A549 (cell line): ENCODE measurements at regions not wholly inside any gene's neighbourhood (a gene's known extent, or its start where the extent isn't known, plus 50 kb on each side); places are given as distances from the start of the nearest gene placed in this dataset.
A peak's percentile ranks its signal among the peaks of the same experiment; 100 is the strongest.
"Not testable (repeated sequence)": the region's sequence is repeated elsewhere in the genome, so short reads cannot be mapped to it uniquely, and the experiment has no call there.

Experiments used
- ATAC-seq, 2 experiments: fragments of 200-7000 bp in 1 of 2; fragments of >200 bp in 1 of 2; cut with Nextera tagmentation in 1 of 2; cut with Tn5 transposase in 1 of 2; 3 replicates each; pipeline versions ENCODE4 v1.8.0 to v1.9.1; 2018 to 2020; ENCODE audit warnings: mild to moderate bottlenecking in 1 of 2, moderate library complexity in 1 of 2
- CTCF ChIA-PET: fragments of 300-600 bp; sonication (Branson Sonifier 250); formaldehyde crosslinking; extraction: SDS; loops from one replicate; lab custom pipeline; 2021; ENCODE audit warnings: antibody characterized with exemption, inconsistent platforms; lab: Yijun Ruan, JAX
- POLR2A ChIA-PET: fragments of 350-600 bp; formaldehyde crosslinking; extraction: SDS; loops from one replicate; lab custom pipeline; 2021; ENCODE audit warnings: antibody characterized with exemption, inconsistent platforms; lab: Yijun Ruan, JAX
- DNase-seq, 2 experiments: peaks; one replicate each; pipeline versions ENCODE4 v3.0.0 to v3.0.0-alpha.2; 2011 to 2016; ENCODE audit warnings: low read depth in 1 of 2, low spot score in 1 of 2
- FAIRE-seq: peaks from 2 replicates; lab custom pipeline; 2011; peaks lifted over from hg19 to GRCh38; lab: Jason Lieb, UNC
- H3K27ac ChIP-seq, 2 experiments: fragments of >200 bp; sonication (Bioruptor Twin); formaldehyde crosslinking; 3 replicates each; pipeline ENCODE4 v1.5.1; 2016 to 2017
- H3K4me1 ChIP-seq: fragments of >200 bp; sonication (Bioruptor Twin); formaldehyde crosslinking; 3 replicates; pipeline ENCODE4 v1.6.1; 2016
- H3K4me2 ChIP-seq: fragments of >200 bp; sonication (Bioruptor Twin); formaldehyde crosslinking; 3 replicates; pipeline ENCODE4 v1.6.1; 2016
- H3K4me3 ChIP-seq: fragments of >200 bp; sonication (Bioruptor Twin); formaldehyde crosslinking; 3 replicates; pipeline ENCODE4 v1.5.1; 2016
- H3K9me3 ChIP-seq: fragments of >200 bp; sonication (Bioruptor Twin); formaldehyde crosslinking; 3 replicates; pipeline ENCODE4 v1.6.1; 2016
- CBX8 ChIP-seq: fragments of 200-600 bp; sonication (generic); IDR thresholded peaks from 2 replicates; pipeline ENCODE4 v1.6.1; 2016
- CHD4 ChIP-seq: fragments of 200-600 bp; sonication (generic); IDR thresholded peaks from 2 replicates; pipeline ENCODE4 v1.6.1; 2016; ENCODE audit warnings: antibody characterized with exemption, mild to moderate bottlenecking, borderline replicate concordance
- CTCF ChIP-seq: fragments of >200 bp; sonication (Bioruptor Twin); formaldehyde crosslinking; IDR thresholded peaks from 3 replicates; pipeline ENCODE4 v1.5.1; 2016
- EHMT2 ChIP-seq: fragments of 200-600 bp; sonication (generic); IDR thresholded peaks from 2 replicates; pipeline ENCODE4 v1.6.1; 2016; ENCODE audit warnings: antibody characterized with exemption, low read depth, mild to moderate bottlenecking, moderate library complexity
- ELK1 ChIP-seq: fragments of 150-350 bp; IDR thresholded peaks from 2 replicates; pipeline ENCODE4 v1.6.1; 2014; ENCODE audit warnings: low read depth, mild to moderate bottlenecking, low read length
- EP300 ChIP-seq, 2 experiments: fragments of >200 bp; sonication (Bioruptor Twin); formaldehyde crosslinking; IDR thresholded peaks; 2 replicates in 1 of 2; 3 replicates in 1 of 2; pipeline ENCODE4 v1.6.1; 2016 to 2017
- FOSB ChIP-seq: fragments of 250-450 bp; sonication (Bioruptor Pico); IDR thresholded peaks from 2 replicates; pipeline ENCODE4 v1.5.0; 2020; ENCODE audit warnings: mild to moderate bottlenecking, moderate library complexity
- FOXS1 ChIP-seq: fragments of 250-450 bp; sonication (Bioruptor Pico); IDR thresholded peaks from 2 replicates; pipeline ENCODE4 v1.5.0; 2020; ENCODE audit warnings: mild to moderate bottlenecking, moderate library complexity
- GATA3 ChIP-seq: IDR thresholded peaks from 2 replicates; pipeline ENCODE4 v1.6.1; 2012; ENCODE audit warnings: borderline replicate concordance
- HMGXB4 ChIP-seq: fragments of 250-450 bp; sonication (Bioruptor Pico); IDR thresholded peaks from 2 replicates; pipeline ENCODE4 v1.5.0; 2021; ENCODE audit warnings: mild to moderate bottlenecking, moderate library complexity, borderline replicate concordance
- HOXB5 ChIP-seq: fragments of 250-450 bp; sonication (Bioruptor Pico); IDR thresholded peaks from 2 replicates; pipeline ENCODE4 v1.5.0; 2020; ENCODE audit warnings: mild to moderate bottlenecking, moderate library complexity
- JUN ChIP-seq, 2 experiments: fragments of >200 bp; sonication (Bioruptor Twin); formaldehyde crosslinking; IDR thresholded peaks; 2 replicates in 1 of 2; 3 replicates in 1 of 2; pipeline ENCODE4 v1.6.1; 2016 to 2017
- JUNB ChIP-seq: fragments of >200 bp; sonication (Bioruptor Twin); formaldehyde crosslinking; IDR thresholded peaks from 2 replicates; pipeline ENCODE4 v1.6.1; 2016
- KDM1A ChIP-seq: fragments of 200-600 bp; sonication (generic); IDR thresholded peaks from 2 replicates; pipeline ENCODE4 v1.6.1; 2016; ENCODE audit warnings: low read depth, mild to moderate bottlenecking
- KDM5A ChIP-seq: fragments of 200-600 bp; sonication (generic); IDR thresholded peaks from 2 replicates; pipeline ENCODE4 v1.6.1; 2016; ENCODE audit warnings: antibody characterized with exemption, mild to moderate bottlenecking
- MYC ChIP-seq: IDR thresholded peaks from 2 replicates; pipeline ENCODE4 v1.6.1; 2012; ENCODE audit warnings: mild to moderate bottlenecking, inconsistent platforms, low read length, improper control_type of control experiment, borderline replicate concordance
- NPAS2 ChIP-seq: fragments of 250-450 bp; sonication (Bioruptor Pico); IDR thresholded peaks from 2 replicates; pipeline ENCODE4 v1.8.0; 2022; ENCODE audit warnings: mild to moderate bottlenecking, moderate library complexity, borderline replicate concordance
- NR3C1 ChIP-seq: fragments of >200 bp; sonication (Bioruptor Twin); formaldehyde crosslinking; IDR thresholded peaks from 3 replicates; pipeline ENCODE4 v1.6.1; 2017
- POLR2A ChIP-seq: IDR thresholded peaks from 2 replicates; pipeline ENCODE4 v1.6.1; 2012; ENCODE audit warnings: mild to moderate bottlenecking, low read length
- POLR2AphosphoS2 ChIP-seq: conservative IDR thresholded peaks from 2 replicates; pipeline ENCODE4 v1.6.1; 2012; ENCODE audit warnings: low read length, improper control_type of control experiment, inconsistent platforms
- RNF2 ChIP-seq: fragments of 200-600 bp; sonication (generic); IDR thresholded peaks from 2 replicates; pipeline ENCODE4 v1.6.1; 2016; ENCODE audit warnings: low read depth, mild to moderate bottlenecking, antibody characterized with exemption, moderate library complexity, borderline replicate concordance
- SMC3 ChIP-seq: fragments of >200 bp; sonication (Bioruptor Twin); formaldehyde crosslinking; IDR thresholded peaks from 3 replicates; pipeline ENCODE4 v1.6.1; 2018; ENCODE audit warnings: inconsistent platforms
- SREBF2 ChIP-seq: fragments of 450-650 bp; IDR thresholded peaks from 2 replicates; pipeline ENCODE4 v1.6.1; 2014; ENCODE audit warnings: mild to moderate bottlenecking, moderate library complexity
- ZNF302 ChIP-seq: fragments of 250-450 bp; sonication (Bioruptor Pico); IDR thresholded peaks from 2 replicates; pipeline ENCODE4 v1.9.0; 2021; ENCODE audit warnings: inconsistent platforms, mild to moderate bottlenecking, moderate library complexity
- ZSCAN20 ChIP-seq: fragments of 250-450 bp; sonication (Bioruptor Pico); IDR thresholded peaks from 2 replicates; pipeline ENCODE4 v1.8.0; 2022; ENCODE audit warnings: mild to moderate bottlenecking, moderate library complexity
- WGBS: methylation state at CpG from one replicate; pipeline ENCODE4 v1.1.6; 2017; ENCODE audit errors: missing lambda C conversion rate; 5-methylcytosine and 5-hydroxymethylcytosine counted together
- TF ChIP-seq, protein P1 (sequence below): fragments of >200 bp; sonication (Bioruptor Twin); formaldehyde crosslinking; IDR thresholded peaks from 3 replicates; pipeline ENCODE4 v1.6.1; 2016

DNA sequence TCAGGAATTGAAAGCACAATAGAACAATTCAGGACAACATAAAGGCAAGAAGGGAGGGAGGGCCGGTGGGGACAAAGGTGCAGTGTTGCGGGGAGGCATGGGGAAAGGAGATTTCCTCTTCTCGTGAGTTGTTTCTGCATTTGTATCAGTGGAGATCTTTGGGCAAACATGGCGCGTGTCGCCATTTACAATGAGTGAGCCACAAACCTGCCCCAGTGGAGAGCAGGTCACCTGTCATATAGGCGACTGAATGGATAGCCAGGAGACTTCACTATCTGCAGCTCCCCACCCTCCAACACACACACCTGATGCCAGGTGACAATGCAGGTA lies 87.7 kb upstream of the SLC45A1 start:
- POLR2A ChIA-PET: no interaction called here
- H3K4me3 ChIP-seq: no peak overlapping the region
- CTCF ChIA-PET: no interaction called here
- TF ChIP-seq NR3C1: no peak
- no peak for TF ChIP-seq GATA3
- no peak for TF ChIP-seq SMC3
- no peak for TF ChIP-seq CHD4
- TF ChIP-seq NPAS2: no peak
- TF ChIP-seq POLR2A: no peak
- TF ChIP-seq FOSB: no peak
- TF ChIP-seq, protein P1, sequence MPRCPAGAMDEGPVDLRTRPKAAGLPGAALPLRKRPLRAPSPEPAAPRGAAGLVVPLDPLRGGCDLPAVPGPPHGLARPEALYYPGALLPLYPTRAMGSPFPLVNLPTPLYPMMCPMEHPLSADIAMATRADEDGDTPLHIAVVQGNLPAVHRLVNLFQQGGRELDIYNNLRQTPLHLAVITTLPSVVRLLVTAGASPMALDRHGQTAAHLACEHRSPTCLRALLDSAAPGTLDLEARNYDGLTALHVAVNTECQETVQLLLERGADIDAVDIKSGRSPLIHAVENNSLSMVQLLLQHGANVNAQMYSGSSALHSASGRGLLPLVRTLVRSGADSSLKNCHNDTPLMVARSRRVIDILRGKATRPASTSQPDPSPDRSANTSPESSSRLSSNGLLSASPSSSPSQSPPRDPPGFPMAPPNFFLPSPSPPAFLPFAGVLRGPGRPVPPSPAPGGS: no peak
- no peak for TF ChIP-seq ZSCAN20 (CRISPR knock-in tag)
- TF ChIP-seq CTCF: no peak
- no peak for TF ChIP-seq POLR2AphosphoS2
- TF ChIP-seq FOXS1 (CRISPR knock-in tag): no peak
- no peak for TF ChIP-seq HOXB5 (CRISPR knock-in tag)
- H3K4me2 ChIP-seq: no peak overlapping the region
- ATAC-seq (no peak), FAIRE-seq (no peak), DNase-seq (no peak)
- H3K9me3 ChIP-seq: no peaks in the 10 kb centered on the region
- peaks cover 2% of the 10 kb centered on the region for H3K4me1 ChIP-seq
- peak overlapping the region in 1 of 2 experiments; percentile 57; a peak in 3 of 6 replicates for H3K27ac ChIP-seq
- 94% methylated on average over 7 of the region's 7 CpGs for WGBS

GRCh38 chr1:8228253-8228652 lies 89.7 kb upstream of the SLC45A1 start:
- POLR2A ChIA-PET: no interaction called here
- DNase-seq (no peak), FAIRE-seq (no peak), ATAC-seq (no peak)
- Histone ChIP-seq H3K4me3 (no peak overlapping the region), H3K27ac (peak overlapping the region; percentile 27 to 50; a peak in 4 of 6 replicates), H3K9me3 (no peaks in the 10 kb centered on the region), H3K4me2 (no peak overlapping the region), H3K4me1 (peaks cover 17% of the 10 kb centered on the region)
- TF ChIP-seq SREBF2 (no peak), JUNB (no peak), KDM5A (no peak)
- WGBS: 96% methylated on average over 2 of the region's 2 CpGs
- CTCF ChIA-PET: interaction anchor here (0.6 to 1.3 kb wide), 2 partner anchors 11 to 145 kb away, joined by 3 to 4 read pairs; no protein-coding TSS in a partner anchor

GRCh38 chr1:8227674-8228073 lies 90.2 kb upstream of the SLC45A1 start:
- DNase-seq, H3K4me2 ChIP-seq, POLR2A ChIA-PET, H3K9me3 ChIP-seq, ATAC-seq, H3K4me3 ChIP-seq, FAIRE-seq: not testable (repeated sequence)
- CTCF ChIA-PET: interaction anchor here (0.6 to 1.3 kb wide), 2 partner anchors 10 to 145 kb away, joined by 3 to 4 read pairs; no protein-coding TSS in a partner anchor
- Histone ChIP-seq H3K4me1 (peaks cover 17% of the 10 kb centered on the region), H3K27ac (peak overlapping the region; percentile 50 to 54; a peak in 3 of 6 replicates)
- 87% methylated on average over 2 of the region's 2 CpGs for WGBS

DNA sequence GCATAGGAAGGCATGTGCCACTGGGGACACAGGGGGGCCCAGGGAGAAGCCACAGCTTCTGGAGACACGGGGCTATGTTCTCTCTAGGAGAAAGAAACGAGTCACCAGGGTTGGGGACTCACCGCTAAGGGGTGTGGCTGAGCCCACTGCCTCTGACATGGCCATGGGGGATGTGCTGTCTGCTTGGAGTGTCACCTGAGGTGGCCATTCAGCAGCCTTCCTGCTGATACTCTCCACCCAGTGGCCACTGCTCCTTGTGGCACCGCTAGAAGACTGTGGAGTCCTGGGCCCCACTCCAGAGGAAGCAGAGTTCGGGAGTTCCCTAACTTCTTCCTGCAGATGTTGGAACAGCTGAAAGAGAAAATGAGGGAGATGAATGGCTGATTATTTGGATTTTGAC lies 91.2 kb upstream of the SLC45A1 start:
- CTCF ChIA-PET: interaction anchor here (1.6 kb wide), 1 partner anchor 87 kb away, joined by 3 read pairs; no protein-coding TSS in a partner anchor
- 100% methylated on average over 1 of the region's 5 CpGs for WGBS
- Histone ChIP-seq H3K4me1 (peaks cover 17% of the 10 kb centered on the region), H3K27ac (peak overlapping the region; percentile 50 to 54; a peak in 4 of 6 replicates), H3K4me2 (no peak overlapping the region)
- DNase-seq: no peak
- 0 out of 6 replicates have a peak, but pooled peaks of 1 of the 2 experiments have one; percentile 35 for ATAC-seq
- POLR2A ChIA-PET: no interaction called here
- TF ChIP-seq RNF2 (no peak), EHMT2 (no peak), KDM1A (no peak), ELK1 (no peak), KDM5A (no peak), JUN (IDR thresholded peaks at IDR 0.05) (no peak), ZNF302 (CRISPR knock-in tag) (no peak), NR3C1 (no peak), EP300 (IDR thresholded peaks at IDR 0.05) (no peak), HMGXB4 (no peak), CBX8 (no peak), MYC (no peak)
- TF ChIP-seq, all 56 proteins: peak for 0
- H3K9me3 ChIP-seq: no peaks in the 10 kb centered on the region
- no peak for FAIRE-seq
- no peak overlapping the region for H3K4me3 ChIP-seq
